Panc1 (cell line): ENCODE measurements at regions not wholly inside any gene's neighbourhood (a gene's known extent, or its start where the extent isn't known, plus 50 kb on each side); places are given as distances from the start of the nearest gene placed in this dataset.

Experiments used
- POLR2AphosphoS5 ChIP-seq: IDR thresholded peaks from 2 replicates; pipeline ENCODE4 v1.6.1; 2012; ENCODE audit warnings: mild to moderate bottlenecking, low read depth, low read length, moderate library complexity
- TF ChIP-seq, protein P1 (sequence below): fragments of 450-650 bp; IDR thresholded peaks from 2 replicates; pipeline ENCODE4 v1.5.1; 2017; ENCODE audit warnings: mild to moderate bottlenecking
- TF ChIP-seq, protein P2 (sequence below), 2 experiments: IDR thresholded peaks; 2 replicates each; pipeline ENCODE4 v1.6.1; 2011 to 2012; ENCODE audit warnings: low read depth in 2 of 2, control low read depth in 1 of 2, low read length in 1 of 2, mild to moderate bottlenecking in 1 of 2, moderate library complexity in 1 of 2; ENCODE audit not compliant: insufficient read depth in 1 of 2

DNA sequence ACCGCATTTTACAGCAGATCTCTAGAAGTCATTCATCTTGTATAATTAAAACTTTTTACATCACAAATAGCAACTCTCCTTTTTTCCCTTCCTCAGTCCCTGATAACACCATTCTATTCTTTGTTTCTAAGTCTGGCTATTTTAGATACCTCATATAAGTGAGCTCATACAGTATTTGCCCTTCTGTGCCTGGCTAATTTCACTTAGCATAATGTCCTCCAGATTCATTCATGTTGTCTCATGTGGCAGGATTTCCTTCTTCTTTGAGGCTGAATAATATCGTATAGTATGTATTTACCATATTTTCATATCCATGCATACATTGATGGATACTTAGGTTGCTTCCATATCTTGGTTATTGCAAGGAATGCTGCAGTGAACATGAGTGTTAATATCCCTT lies 362.0 kb downstream of the RFC3 start:
- TF ChIP-seq, protein P1, sequence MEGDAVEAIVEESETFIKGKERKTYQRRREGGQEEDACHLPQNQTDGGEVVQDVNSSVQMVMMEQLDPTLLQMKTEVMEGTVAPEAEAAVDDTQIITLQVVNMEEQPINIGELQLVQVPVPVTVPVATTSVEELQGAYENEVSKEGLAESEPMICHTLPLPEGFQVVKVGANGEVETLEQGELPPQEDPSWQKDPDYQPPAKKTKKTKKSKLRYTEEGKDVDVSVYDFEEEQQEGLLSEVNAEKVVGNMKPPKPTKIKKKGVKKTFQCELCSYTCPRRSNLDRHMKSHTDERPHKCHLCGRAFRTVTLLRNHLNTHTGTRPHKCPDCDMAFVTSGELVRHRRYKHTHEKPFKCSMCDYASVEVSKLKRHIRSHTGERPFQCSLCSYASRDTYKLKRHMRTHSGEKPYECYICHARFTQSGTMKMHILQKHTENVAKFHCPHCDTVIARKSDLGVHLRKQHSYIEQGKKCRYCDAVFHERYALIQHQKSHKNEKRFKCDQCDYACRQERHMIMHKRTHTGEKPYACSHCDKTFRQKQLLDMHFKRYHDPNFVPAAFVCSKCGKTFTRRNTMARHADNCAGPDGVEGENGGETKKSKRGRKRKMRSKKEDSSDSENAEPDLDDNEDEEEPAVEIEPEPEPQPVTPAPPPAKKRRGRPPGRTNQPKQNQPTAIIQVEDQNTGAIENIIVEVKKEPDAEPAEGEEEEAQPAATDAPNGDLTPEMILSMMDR: no peak
- TF ChIP-seq, protein P2, sequence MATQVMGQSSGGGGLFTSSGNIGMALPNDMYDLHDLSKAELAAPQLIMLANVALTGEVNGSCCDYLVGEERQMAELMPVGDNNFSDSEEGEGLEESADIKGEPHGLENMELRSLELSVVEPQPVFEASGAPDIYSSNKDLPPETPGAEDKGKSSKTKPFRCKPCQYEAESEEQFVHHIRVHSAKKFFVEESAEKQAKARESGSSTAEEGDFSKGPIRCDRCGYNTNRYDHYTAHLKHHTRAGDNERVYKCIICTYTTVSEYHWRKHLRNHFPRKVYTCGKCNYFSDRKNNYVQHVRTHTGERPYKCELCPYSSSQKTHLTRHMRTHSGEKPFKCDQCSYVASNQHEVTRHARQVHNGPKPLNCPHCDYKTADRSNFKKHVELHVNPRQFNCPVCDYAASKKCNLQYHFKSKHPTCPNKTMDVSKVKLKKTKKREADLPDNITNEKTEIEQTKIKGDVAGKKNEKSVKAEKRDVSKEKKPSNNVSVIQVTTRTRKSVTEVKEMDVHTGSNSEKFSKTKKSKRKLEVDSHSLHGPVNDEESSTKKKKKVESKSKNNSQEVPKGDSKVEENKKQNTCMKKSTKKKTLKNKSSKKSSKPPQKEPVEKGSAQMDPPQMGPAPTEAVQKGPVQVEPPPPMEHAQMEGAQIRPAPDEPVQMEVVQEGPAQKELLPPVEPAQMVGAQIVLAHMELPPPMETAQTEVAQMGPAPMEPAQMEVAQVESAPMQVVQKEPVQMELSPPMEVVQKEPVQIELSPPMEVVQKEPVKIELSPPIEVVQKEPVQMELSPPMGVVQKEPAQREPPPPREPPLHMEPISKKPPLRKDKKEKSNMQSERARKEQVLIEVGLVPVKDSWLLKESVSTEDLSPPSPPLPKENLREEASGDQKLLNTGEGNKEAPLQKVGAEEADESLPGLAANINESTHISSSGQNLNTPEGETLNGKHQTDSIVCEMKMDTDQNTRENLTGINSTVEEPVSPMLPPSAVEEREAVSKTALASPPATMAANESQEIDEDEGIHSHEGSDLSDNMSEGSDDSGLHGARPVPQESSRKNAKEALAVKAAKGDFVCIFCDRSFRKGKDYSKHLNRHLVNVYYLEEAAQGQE (IDR thresholded peaks at IDR 0.05; ENCODE audit: insufficient read depth in 1 of 2, low read depth in 2 of 2, low read length in 1 of 2): no peak
- no peak for TF ChIP-seq POLR2AphosphoS5
